Upper lobe of left lung (tissue), 4 donors: ENCODE measurements at regions not wholly inside any gene's neighbourhood (a gene's known extent, or its start where the extent isn't known, plus 50 kb on each side); places are given as distances from the start of the nearest gene placed in this dataset.

Experiments
- EP300 ChIP-seq, 4 donors: sonication (generic); formaldehyde crosslinking; IDR thresholded peaks; one replicate each; pipeline ENCODE4 v1.5.1; 2017; ENCODE audit warnings: antibody characterized with exemption in 4 of 4, control low read depth in 2 of 4
- POLR2A ChIP-seq, 4 donors: fragments of 450-650 bp; IDR thresholded peaks; one replicate each; pipeline ENCODE4 v1.5.1; 2016 to 2017; ENCODE audit warnings: antibody characterized with exemption in 4 of 4, mild to moderate bottlenecking in 2 of 4
- POLR2AphosphoS5 ChIP-seq, 2 donors: sonication (generic); formaldehyde crosslinking; IDR thresholded peaks; one replicate each; pipeline ENCODE4 v1.5.1; 2017; ENCODE audit warnings: antibody characterized with exemption in 2 of 2
- TF ChIP-seq, protein P1 (sequence below), 6 experiments: fragments of 450-650 bp in 4 of 6; fragments of 200-600 bp in 2 of 6; sonication (generic) in 2 of 6; IDR thresholded peaks; one replicate each; pipeline ENCODE4 v1.5.1; 2016 to 2019; ENCODE audit warnings: antibody characterized with exemption in 6 of 6

DNA sequence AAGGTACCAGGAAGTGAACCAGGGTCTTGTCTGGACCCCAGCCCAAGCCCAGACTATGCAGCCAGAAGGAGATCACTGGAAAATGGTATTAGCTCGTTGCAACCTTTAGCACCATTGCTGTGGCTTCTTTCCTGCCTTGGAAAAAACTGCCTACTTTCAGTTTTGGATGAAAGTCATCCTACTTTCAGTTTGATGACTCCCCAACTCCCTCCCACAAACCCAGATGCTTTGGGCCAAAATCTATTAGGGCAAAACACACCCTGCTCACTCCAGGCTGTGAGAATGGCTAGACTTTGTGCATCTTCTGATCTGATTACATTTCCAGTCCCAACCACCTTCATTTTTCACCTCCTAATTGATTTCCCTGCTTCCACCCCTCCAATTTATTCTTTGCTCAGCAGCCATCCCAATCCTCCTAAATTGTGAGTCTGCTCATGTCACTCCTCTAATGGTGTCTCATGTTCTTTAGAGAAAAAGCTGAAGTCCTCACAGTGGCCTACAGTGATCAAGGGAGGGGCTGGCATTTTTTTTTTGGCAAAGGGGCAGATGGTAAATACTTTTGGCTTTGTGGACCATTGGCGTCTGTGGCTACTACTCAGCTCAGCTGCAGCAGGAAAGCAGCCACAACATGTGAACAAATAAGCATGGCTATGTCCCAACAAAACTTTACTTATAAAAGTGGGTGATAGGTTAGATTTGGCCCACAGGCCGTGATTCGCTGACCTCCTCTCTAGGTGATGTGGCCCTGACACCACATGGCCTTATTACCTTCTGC lies 368.7 kb downstream of the SLC4A3 start:
- no peak for TF ChIP-seq EP300 (IDR thresholded peaks at IDR 0.05)
- TF ChIP-seq POLR2A (IDR thresholded peaks at IDR 0.05), result no peak
- TF ChIP-seq, protein P1, sequence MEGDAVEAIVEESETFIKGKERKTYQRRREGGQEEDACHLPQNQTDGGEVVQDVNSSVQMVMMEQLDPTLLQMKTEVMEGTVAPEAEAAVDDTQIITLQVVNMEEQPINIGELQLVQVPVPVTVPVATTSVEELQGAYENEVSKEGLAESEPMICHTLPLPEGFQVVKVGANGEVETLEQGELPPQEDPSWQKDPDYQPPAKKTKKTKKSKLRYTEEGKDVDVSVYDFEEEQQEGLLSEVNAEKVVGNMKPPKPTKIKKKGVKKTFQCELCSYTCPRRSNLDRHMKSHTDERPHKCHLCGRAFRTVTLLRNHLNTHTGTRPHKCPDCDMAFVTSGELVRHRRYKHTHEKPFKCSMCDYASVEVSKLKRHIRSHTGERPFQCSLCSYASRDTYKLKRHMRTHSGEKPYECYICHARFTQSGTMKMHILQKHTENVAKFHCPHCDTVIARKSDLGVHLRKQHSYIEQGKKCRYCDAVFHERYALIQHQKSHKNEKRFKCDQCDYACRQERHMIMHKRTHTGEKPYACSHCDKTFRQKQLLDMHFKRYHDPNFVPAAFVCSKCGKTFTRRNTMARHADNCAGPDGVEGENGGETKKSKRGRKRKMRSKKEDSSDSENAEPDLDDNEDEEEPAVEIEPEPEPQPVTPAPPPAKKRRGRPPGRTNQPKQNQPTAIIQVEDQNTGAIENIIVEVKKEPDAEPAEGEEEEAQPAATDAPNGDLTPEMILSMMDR (IDR thresholded peaks at IDR 0.05), result no peak
- TF ChIP-seq POLR2AphosphoS5 (IDR thresholded peaks at IDR 0.05), result no peak
